AG09319 (cell line): ENCODE measurements at regions not wholly inside any gene's neighbourhood (a gene's known extent, or its start where the extent isn't known, plus 50 kb on each side); places are given as distances from the start of the nearest gene placed in this dataset.
A peak's percentile ranks its signal among the peaks of the same experiment; 100 is the strongest.

ENCODE experiments used
- DNase-seq: peaks from one replicate; pipeline ENCODE4 v3.0.0-alpha.2; 2010; ENCODE audit warnings: low read depth; ENCODE audit errors: extremely low read depth
- TF ChIP-seq, protein P1 (sequence below): IDR thresholded peaks from 2 replicates; pipeline ENCODE4 v1.5.1; 2011; ENCODE audit warnings: low read depth, mild to moderate bottlenecking, inconsistent platforms, low read length, moderate library complexity

DNA sequence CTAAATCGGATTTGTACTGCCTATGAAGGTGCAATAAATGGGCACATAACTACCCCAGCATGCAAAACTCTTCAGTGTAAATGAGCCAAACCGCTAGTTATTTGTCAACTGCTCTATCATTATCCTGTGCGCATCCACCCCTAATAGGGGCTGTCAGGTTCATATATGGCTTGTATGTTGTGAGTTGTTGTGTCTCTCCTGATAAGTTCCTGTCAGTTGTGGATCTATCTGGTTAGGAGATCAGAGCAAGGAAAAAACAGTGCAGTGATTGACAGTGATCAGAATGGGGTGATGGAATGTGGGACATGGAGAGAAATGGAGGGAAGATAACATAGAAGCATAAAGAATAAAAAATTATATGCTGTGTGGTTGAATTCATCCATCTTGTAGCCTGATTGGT, 686.9 kb upstream of the ID4 start:
- TF ChIP-seq, protein P1, sequence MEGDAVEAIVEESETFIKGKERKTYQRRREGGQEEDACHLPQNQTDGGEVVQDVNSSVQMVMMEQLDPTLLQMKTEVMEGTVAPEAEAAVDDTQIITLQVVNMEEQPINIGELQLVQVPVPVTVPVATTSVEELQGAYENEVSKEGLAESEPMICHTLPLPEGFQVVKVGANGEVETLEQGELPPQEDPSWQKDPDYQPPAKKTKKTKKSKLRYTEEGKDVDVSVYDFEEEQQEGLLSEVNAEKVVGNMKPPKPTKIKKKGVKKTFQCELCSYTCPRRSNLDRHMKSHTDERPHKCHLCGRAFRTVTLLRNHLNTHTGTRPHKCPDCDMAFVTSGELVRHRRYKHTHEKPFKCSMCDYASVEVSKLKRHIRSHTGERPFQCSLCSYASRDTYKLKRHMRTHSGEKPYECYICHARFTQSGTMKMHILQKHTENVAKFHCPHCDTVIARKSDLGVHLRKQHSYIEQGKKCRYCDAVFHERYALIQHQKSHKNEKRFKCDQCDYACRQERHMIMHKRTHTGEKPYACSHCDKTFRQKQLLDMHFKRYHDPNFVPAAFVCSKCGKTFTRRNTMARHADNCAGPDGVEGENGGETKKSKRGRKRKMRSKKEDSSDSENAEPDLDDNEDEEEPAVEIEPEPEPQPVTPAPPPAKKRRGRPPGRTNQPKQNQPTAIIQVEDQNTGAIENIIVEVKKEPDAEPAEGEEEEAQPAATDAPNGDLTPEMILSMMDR, result no peak
- no peak for DNase-seq

GRCh38 chr6:19153270-19153980, 683.7 kb upstream of the ID4 start:
- TF ChIP-seq, protein P1, result no peak
- DNase-seq, result peak; percentile 1

GRCh38 chr6:19153981-19154295, 683.2 kb upstream of the ID4 start:
- DNase-seq, result no peak
- TF ChIP-seq, protein P1, result no peak

GRCh38 chr6:19156443-19156842, 680.7 kb upstream of the ID4 start:
- no peak for DNase-seq

GRCh38 chr6:19157486-19157885, 679.7 kb upstream of the ID4 start:
- TF ChIP-seq, protein P1, result no peak
- no peak for DNase-seq

More at GRCh38 chr6:19156443-19156842, 680.7 kb upstream of the ID4 start:
- TF ChIP-seq, protein P1, result no peak

DNA sequence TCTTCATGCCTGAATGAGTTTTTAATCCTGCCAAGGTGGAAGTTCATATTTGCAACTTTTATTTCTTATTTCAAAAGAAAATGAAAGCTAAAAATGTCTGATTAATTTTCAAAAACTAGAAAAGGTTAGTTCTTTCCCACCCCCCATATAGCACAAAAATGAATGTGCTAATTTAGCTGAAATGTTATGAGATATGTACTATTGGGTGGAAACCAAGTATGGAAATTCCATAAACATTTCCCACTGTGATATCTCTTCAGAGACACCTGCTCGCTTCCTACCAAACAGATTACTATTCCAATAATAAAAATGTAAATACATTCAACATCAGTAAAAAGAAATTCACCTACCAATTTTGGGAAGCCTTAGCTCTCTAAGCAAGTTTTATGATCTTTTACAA, 678.6 kb upstream of the ID4 start:
- TF ChIP-seq, protein P1, result no peak
- no peak for DNase-seq

- TF ChIP-seq, protein P1, result no peak
- no peak for DNase-seq
Observed at GRCh38 chr6:19159089-19159488, 678.1 kb upstream of the ID4 start.
